GM19193 (cell line): ENCODE measurements at regions not wholly inside any gene's neighbourhood (a gene's known extent, or its start where the extent isn't known, plus 50 kb on each side); places are given as distances from the start of the nearest gene placed in this dataset.

Experiments
- POLR2A ChIP-seq: IDR thresholded peaks from 4 replicates; pipeline ENCODE4 v1.6.1; 2011; ENCODE audit not compliant: insufficient read depth, insufficient read length; ENCODE audit errors: extremely low read depth

DNA sequence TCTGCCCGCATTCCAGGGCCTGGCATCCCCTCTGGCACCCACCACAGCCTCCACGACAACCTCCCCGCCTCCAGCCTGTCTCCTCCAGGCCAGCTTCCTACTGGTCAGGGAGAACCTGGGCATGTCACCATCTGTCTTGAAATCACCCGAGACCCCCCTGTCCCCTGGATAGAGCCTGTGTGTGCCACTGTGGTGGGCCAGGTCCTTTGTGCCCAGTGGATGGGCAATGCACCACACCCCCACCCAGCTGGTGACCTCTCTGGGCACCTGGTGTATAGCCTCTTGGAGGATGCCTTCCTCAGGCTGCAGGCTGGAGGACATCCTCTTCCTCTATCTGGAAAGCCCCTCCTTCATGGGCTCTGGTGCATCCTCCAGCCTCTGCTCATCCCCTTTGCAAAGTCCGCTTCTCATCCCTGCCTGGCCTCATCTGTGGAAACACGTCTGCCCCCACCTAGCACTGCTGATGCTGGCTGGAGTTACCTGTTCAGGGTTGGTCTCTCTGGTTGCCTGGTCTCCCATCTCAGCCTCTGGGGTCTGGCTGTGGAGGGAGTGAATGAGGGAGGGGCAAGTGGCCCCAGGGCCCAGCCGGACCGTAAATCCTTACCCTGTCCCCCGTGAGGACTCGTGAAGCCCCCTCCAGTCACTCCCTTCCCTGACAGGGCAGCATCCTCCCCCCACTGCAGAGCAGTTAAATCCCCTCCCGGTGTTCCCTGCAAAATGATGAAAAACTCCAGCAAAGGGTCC lies 589.6 kb downstream of the TBC1D22A start:
- TF ChIP-seq POLR2A: no peak

DNA sequence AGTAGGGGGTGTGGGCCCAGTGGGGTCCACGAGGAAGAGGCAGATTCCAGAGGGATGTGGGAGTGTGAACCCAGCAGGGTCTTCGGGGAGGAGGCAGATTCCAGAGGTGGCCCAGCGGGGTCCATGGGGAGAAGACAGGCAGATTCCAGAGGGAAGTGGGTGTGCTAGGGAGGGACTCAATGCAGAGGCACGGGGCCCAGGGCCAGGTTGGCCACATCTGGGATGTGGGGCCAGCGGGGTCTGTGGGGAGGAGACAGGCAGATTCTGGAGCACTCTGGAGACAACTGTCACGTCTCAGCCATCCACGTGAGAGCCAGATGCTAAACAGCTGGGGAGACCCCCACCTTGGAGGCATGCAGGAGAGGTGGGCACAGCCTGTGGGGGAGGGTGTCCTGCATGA lies 582.6 kb downstream of the TBC1D22A start:
- TF ChIP-seq POLR2A: no peak

DNA sequence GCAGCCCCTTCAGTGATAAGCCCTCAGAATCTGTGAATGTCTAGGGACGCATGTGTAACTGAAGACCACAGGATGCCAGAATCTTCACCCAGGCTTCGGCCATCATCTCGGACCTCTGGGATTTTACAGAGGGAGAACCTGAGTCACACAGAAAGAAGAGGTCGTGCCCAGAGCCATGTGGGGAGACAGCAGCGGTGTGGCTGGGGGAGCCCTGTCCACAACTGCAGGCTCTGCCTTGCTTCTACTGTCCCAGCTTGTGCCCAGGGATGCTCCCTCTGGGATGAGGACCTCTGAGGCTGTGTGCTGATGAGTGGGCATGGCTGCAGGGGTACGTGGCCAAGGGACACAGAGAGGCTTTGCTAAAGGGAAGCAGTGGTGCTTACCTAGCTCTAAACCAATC lies 582.0 kb downstream of the TBC1D22A start:
- TF ChIP-seq POLR2A: no peak

DNA sequence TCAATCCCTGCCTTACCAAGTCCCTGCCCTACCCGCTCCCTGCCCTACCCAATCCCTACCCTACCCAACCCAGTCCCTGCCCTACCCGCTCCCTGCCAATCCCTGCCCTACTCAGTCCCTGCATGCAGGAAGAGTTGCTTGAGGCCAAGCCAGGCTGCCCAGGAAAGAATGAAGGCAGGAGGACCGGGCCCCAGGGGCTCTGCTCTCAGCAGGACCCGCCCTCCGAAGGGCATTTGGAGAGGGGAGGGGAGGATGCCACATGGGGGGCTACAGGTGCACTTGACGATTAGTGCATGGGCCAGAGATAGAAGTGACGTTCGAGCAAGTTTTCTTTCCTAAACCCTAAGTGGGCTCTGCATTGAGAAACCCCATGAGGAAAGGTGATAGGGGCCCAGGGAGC lies 581.2 kb downstream of the TBC1D22A start:
- no peak for TF ChIP-seq POLR2A

DNA sequence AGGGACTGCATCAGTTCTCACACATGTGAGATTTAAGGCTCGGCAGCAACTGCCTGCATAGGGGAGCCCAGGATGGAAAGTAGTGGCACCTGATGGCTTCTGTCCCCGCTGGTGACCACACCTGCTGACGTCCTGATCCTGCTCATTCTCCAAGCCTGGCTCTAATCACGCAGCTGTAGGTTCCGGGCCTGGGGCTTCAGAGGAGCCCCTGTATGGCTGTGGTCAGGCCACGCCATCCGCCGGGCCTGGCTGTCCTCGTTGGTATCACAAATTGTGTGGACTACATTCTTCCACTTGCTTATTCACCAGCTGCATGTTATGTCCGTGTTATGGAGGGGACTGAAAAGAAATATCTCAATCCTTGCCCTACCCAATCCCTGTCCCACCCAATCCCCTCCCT lies 580.0 kb downstream of the TBC1D22A start:
- TF ChIP-seq POLR2A: no peak

DNA sequence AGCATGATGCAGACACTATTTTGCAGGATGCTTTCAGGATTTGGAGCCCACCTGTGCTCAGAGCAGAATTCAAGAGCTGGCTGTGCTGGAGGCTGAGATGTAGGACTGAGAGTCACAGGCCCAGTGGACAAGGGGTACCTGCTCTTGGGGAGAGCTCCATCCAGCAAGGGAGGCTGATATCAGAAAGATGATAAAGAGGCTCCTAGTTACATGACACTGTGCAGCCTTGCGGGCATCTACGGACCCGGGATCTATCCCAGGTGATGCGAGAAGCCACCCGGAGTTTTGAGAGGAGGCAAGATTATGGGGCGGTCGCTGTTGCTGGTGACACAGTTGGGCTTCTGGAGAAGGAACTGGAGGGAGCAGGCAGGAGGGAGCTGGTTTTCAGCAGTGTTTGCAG lies 579.0 kb downstream of the TBC1D22A start:
- TF ChIP-seq POLR2A: no peak

DNA sequence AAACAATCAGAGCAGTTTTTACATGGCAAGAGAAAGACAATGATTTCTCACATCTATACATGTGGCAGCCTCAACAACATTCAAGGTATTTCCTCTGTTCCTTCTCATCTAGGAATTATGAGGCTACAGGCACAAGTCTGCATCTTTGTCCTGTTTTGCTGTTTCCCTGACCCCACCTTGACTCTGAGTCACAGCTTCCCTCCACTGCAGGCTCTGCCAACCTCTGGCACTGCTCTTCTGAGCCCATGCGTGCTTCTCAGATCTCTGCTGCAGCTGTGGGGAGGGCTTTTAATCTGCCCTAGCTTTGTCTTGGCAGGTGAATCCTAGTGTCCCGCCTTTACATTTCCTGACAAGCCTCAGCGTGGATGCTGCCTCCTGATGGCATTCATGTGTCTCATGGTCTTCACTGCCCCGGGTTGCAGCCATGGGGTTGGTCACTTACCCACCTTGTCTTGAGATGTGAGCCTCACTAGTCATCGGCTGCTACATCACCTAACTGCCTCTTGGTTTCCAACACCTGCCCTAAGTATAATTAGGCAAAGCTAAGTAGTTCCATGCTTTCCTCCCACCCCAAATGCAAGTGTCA lies 578.5 kb downstream of the TBC1D22A start:
- no peak for TF ChIP-seq POLR2A

DNA sequence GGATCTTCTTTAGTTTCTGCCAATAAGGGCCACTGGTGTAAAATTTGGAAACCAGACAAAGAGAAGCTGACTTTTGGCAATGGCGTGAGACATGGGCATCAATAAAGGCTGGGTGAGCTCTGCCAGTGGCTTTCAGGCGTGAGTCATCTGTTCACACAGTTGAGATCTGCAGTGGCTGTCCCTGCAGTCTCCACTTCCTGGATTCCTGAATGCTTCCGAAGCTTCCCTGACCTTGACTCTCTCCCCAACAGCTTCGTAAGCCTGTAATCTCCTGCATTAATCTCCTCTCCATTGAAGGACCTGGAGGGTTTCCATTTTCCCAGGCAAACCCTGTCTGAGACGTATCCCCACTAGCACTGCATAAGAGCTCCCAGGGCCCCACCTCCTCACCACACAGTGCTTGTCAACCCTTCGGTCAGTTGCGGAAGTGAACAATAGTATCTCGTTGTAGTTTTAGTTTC lies 574.7 kb downstream of the TBC1D22A start:
- TF ChIP-seq POLR2A: no peak

DNA sequence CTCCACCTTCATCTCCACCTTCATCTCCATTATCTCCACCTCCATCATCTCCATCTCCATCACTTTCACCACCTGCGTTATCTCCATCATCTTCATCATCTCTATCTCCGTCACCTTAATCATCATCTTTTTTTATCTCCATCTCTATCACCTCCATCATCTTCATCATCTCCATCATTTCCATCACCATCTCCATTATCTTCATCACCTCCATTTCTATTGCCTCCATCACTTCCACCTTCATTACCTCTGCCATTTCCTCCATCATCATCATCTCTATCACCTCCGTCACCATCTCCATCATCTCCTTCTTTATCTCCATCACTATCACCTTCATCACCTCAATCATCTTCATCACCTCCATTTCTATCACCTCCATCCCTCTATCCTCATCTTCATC lies 573.5 kb downstream of the TBC1D22A start:
- TF ChIP-seq POLR2A: no peak

DNA sequence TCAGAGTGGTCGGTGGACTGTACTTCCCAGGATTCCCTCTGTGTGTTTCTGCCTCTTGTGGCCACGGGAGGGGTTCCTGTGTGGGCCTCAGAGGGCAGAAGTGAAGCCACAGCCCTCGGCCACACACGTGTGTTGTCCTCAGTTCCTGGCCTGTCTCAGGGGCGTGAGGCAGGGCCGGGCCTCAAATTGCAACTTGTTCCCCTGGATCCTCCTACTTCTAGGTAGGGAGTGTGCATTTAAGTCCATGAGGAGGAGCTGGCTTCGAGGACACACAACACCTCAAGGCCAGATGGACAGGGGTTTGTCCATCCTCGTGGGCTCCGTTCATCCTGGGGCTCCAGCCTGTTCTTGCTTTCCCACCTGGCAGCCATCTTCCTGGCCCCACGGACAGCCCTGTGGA lies 573.0 kb downstream of the TBC1D22A start:
- TF ChIP-seq POLR2A: no peak

DNA sequence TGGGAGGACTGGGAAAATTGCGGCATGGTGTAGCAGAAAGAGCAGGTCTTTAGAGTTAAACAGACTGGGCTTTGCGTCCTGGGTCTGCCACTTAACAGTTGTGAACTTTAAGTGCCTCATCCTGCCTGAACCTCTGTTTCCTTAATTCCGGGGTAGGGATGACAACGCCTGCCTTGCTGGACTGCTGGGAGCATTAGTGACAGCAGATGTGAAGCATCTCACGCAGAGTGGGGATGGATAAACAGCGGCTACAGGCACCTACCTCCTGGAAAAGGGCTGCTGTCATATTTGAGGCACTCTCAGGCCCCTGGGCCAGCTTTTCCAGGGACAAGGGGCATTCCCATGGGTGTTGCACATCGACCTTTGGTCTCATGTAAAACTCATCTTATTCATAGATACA lies 572.2 kb downstream of the TBC1D22A start:
- TF ChIP-seq POLR2A: no peak

DNA sequence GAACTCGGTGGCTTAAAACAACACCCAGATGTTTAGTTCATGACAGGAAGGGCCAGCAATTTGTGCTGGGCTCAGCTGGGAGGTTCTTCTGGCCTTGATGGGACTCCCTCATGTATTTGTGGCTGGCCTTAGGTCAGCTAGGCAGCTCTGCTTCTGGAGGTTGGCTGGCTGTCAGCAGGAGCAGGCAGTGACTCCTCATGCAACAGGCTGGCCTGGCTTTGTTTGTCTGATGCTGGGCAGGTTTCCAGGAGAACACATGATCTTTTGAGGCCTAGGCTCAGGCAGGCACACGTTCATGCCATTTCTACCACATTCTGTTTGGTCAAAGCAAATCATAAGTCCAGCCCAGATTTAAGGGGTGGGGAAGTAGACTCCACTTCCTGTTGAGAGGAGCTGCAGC lies 571.2 kb downstream of the TBC1D22A start:
- TF ChIP-seq POLR2A: no peak

DNA sequence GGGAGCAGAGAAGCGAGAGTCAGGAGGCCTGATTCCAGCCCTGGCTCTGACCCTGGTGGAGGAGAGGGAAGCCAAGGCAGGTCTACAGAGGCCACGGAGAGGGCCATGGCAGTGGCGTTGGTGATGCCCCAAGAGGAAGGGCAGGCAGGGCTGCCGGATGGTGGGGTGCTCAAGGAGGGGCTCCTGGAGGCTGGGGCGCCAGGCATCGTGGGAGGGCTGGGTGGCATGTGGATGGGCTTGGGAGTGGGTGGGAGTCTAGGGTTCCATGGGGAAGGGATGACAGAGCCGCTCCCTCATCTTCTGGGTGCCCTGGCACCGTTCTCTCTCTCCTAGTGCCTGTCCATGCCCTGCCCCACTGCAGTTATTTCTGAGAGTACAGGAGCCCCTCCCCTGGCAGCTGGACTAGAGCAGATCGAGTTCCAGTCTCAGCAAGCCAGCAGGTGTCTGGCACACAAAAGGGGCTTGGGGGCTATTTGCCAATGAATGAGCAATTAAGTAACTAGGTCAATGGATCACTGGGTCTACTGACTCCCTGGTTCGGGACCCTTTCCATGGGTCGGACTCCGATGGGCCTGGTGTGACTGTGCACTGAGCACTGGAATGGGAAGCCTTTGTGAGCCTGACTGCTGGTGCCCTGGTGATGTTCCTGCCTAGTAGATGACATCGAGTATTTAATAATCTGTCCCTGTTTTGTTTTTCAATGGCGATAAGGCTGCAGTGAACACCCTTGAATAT lies 570.0 kb downstream of the TBC1D22A start:
- TF ChIP-seq POLR2A: no peak

DNA sequence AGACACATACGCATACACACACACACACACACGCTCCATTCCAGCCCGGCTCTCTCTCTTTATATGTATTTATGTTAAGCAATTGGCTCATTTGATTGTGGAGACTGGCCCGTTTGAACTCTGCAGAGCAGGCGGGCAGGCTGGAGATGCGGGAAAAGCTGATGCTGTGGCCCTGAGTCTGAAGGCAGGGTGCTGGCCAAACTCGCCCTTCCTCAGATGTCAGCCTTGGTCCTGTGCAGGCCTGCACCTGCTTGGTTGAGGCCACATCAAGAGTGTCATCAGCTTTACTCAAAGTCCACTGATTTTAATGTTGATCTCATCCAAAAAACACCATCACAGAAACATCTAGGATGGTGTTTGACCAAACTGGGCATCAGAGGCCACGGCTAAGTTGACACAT lies 569.3 kb downstream of the TBC1D22A start:
- no peak for TF ChIP-seq POLR2A

DNA sequence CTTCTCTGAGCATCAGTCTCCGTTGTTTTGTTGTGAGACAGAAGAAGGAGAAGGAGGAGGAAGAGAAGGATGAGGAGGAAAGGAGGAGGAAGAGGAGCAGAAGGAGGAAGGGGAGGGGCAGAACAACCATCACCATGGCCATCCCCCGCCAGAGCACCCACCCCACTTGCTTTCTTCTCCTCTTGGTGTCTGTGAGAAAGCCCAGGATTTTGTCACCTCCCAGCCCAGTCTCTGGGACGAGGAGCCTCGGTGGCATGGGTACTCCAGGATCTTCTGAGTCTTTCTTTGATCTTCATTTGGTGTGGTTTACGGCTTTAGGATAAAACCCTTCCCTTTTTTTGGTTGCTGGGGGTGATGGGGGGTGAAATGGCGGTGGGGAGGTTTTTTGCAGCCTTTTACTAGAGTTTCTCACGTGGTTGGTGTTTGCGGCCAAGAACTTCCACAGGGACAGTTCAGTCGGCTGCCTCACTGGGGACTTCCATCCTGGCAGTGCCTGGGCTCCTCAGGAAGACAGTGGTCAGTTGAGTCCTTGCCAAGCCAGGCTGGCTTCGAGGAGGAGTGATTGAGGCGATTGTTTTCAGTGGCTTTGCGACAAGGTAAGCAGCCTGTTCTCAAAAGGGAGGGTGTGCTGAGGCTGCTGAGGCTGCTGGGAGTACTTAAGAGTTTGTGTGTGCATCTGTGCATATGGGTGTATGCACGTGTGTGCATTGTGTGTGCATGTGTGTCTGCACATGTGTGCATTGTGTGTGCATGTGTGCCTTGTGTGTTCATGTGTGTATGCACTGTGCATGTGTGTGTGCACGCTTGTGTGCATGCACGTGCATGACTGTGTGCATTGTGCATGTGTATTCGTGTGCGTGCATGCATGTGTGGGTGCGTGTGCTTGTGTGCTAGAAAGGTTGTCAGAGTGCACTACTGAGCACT lies 567.5 kb downstream of the TBC1D22A start:
- no peak for TF ChIP-seq POLR2A

DNA sequence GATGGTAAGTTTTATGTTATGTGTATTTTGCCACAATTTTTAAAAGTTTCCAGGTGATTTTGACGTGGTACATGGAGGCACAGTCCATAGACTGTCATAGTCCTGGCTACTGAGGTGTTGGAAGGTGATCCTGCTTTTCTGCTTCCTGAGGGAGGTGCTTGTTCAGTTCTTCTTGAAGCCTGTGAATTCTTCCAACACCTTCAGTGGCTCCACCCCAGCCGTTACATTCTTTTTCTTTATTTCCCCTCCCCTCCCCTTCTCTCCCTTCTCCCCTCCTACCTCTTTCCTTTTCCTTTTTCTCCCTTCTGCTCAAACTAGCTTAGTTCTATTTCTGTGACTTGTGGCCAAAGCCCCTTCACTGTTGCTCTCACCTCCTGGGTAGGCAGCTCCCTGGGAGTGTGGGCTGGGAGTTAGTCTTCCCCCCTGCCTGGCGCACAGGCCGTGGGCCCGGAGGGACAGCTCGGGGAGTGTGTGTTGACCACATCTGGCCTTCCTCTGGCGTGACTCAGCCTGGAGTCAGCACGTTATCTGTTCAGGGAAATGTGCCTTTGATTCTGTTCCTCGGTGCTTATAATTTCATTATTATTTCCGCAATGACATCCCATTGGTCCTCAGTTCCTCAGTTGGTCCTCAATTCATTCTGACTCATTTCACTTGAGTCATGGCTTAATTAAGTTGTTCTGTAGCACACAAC lies 566.2 kb downstream of the TBC1D22A start:
- no peak for TF ChIP-seq POLR2A
